Bone marrow (tissue), 2 donors: ENCODE measurements at regions not wholly inside any gene's neighbourhood (a gene's known extent, or its start where the extent isn't known, plus 50 kb on each side); places are given as distances from the start of the nearest gene placed in this dataset.
"Not testable (repeated sequence)": the region's sequence is repeated elsewhere in the genome, so short reads cannot be mapped to it uniquely, and the experiment has no call there.

ENCODE experiments used
- DNase-seq, 2 donors: peaks; one replicate each; lab custom pipeline; 2025; lab: John Stamatoyannopoulos, UW

DNA sequence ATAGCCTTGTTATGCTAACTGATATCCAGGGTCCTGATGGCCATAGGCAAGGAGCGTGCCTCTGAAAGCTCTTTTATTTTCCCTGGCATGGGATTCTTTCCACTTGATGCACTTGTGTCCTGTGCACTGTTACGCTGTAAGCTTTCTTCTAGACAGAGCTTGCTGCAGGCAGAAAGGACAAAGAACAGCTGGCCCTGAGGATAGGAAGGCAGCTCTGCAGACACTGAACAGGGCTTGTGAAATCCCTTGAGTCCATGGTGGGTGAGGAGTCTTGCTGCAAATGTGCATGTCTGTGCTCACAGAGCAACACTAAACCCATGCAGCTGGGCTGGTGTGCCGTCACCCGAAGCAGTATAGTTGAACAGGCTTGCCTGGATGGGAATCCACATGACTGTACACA lies 126.6 kb downstream of the AKAP11 start:
- no peak for DNase-seq

- no peak for DNase-seq
Measured at GRCh38 chr13:42400188-42400833, 128.4 kb downstream of the AKAP11 start.

GRCh38 chr13:42401376-42401775 lies 129.4 kb downstream of the AKAP11 start:
- DNase-seq = no peak

- DNase-seq = no peak
Measured at GRCh38 chr13:42405665-42406390, 133.9 kb downstream of the AKAP11 start.

DNA sequence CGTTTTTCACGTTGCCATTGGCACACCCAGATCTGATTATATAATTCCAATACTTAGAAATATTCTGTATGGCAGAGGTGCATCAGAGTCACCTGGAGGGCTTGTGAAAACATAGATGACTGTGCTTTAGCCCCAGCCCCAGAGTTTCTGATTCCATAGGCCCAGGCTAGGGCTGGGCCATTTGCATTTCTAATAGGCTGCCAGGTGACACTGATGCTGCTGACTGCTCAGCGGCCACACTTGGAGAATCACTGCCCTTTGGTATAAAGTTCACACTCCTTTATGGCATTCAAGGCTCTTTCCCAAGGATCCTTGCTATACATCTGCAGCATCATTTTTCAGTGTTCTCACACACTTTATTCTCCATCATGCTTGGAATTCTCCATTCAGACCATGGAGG lies 137.1 kb downstream of the AKAP11 start:
- DNase-seq = no peak

GRCh38 chr13:42409551-42409950 lies 137.6 kb downstream of the AKAP11 start:
- no peak for DNase-seq

GRCh38 chr13:42412812-42413483 lies 141.0 kb downstream of the AKAP11 start:
- DNase-seq = no peak

GRCh38 chr13:42413484-42413815 lies 141.5 kb downstream of the AKAP11 start:
- DNase-seq = no peak

- no peak for DNase-seq
Measured at GRCh38 chr13:42417626-42418025, 145.7 kb downstream of the AKAP11 start.

GRCh38 chr13:42418184-42418583 lies 146.2 kb downstream of the AKAP11 start:
- no peak for DNase-seq

DNA sequence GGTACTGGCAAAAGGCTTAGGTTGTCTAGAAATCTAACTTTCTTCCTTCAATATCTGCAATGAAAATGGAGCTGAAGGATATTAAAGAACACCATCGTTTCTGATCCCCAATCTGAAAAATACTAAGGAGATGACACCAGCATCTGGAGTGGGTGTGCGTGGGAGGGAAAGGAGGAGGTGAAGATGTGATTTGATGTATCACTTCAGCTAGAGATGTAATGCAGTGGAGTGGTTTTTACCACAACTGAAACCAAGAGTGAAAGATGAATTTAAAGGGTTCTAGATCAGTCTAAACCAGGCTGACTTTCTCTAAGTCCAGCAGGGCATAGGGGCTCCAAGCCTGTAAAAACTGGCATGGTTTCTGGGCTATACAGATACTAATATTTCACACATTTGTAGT lies 148.4 kb downstream of the AKAP11 start:
- no peak for DNase-seq

DNA sequence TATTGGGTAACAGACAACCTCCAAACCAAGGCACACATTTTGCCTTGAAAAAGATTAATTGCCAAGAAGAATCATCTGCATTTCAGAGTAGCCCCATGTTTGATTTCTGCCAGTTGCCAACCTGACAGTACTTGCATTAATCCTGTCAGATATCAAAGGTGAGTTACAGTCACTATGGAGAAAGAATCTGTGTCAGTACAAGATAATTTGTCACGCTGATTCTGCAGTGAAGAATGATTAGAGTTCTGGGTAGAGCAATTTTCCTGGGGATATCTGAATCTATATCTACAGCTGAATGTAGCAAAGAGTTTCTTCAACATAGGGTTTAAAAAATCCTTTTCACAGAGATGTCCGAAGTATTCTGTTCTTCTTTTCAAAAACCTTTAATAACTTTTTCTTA lies 150.7 kb downstream of the AKAP11 start:
- no peak for DNase-seq

DNA sequence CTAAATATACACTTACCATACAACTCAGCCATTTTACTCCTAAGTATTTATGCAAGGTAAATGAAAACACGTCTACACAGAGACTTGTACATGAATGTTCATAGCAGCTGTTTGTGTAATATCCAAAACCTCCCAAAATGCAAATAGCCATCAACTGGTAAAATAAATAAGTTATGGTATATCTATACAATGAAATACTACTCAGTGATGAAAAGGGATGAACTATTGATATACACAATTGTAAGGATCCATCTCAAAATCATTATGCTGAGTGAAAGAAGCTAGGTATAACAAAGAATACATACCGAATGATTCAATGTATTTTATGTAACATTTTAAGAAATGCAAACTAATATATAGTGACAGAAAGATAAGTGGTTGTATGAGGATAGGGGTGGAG lies 149.8 kb upstream of the TNFSF11 start:
- DNase-seq = no peak

DNA sequence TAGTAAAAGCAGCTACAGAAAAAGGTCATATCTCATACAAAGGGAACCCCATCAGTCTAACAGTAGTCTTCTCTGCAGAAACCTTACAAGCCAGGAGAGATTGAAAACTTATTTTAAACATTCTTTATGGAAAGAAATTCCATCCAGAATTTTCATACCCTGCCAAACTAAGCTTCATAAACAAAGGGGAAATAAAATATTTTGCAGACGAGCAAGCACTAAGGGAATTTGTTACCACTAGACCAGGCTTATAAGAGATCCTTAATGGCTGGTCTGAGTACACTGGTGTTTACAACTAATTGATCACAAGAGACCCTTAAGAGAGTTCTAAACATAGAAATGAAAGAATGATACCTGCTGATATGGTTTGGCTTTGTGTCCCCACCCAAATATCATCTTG lies 128.6 kb upstream of the TNFSF11 start:
- DNase-seq = no peak

GRCh38 chr13:42446597-42446996 lies 127.4 kb upstream of the TNFSF11 start:
- not testable (repeated sequence) for DNase-seq

GRCh38 chr13:42453091-42453645 lies 120.8 kb upstream of the TNFSF11 start:
- DNase-seq = no peak

- DNase-seq = no peak
Measured at GRCh38 chr13:42454749-42455148, 119.2 kb upstream of the TNFSF11 start.

- no peak for DNase-seq
Measured at GRCh38 chr13:42458193-42458592, 115.8 kb upstream of the TNFSF11 start.

GRCh38 chr13:42466123-42466522 lies 107.8 kb upstream of the TNFSF11 start:
- DNase-seq = no peak

- no peak for DNase-seq
Measured at GRCh38 chr13:42466609-42467008, 107.3 kb upstream of the TNFSF11 start.

DNA sequence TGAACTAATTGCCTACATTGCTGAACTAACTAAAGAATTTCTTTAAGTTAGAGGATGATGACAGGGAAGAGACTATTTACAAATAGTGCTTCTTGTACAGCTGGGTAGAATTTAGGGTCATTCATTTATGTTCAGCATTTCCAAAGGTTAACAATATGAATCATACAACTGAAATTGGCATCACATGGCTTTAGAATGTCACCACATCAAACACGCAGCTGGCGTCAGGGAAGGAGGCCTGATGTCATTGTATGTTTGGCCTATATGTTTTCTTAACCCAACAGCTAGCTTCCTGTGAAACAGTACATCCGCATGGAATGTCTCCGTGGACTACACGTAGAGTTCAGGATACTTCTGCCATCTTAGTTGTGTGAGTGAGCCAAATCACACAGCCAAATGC lies 99.0 kb upstream of the TNFSF11 start:
- no peak for DNase-seq

DNA sequence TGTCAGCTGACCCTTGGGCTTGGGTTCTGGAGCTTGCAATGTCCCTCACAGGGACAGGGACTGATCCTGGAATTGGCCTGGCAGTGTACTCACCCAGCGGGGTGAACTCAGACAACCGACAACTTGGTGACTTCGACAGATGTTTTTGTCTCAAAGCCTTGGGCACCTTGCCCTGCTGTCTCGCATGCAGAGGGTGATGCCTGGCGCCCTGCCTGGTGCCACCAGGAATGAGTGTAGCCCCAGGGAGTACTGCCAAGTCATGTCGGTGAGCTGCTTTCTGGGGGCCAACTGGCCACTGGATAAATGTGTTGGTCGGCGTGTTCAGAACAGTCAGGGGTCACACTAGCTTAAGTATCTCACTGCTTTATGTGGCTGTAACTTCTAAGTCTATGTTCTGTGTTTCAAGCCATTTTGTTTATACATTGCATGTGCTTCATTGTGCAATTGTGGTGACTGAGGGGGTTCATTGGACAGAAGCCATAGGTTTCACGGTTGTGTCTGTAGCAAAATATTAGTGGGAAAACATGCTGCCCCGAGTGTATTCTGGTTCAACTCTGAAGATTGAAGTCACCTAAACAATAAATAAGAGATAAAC lies 96.3 kb upstream of the TNFSF11 start:
- DNase-seq = no peak
